Cerebellar cortex (tissue), 1 donor: ENCODE measurements at regions not wholly inside any gene's neighbourhood (a gene's known extent, or its start where the extent isn't known, plus 50 kb on each side); places are given as distances from the start of the nearest gene placed in this dataset.

Experiments used
- DNase-seq: peaks from one replicate; pipeline ENCODE4 v3.0.0-alpha.2; 2015; ENCODE audit warnings: low spot score

DNA sequence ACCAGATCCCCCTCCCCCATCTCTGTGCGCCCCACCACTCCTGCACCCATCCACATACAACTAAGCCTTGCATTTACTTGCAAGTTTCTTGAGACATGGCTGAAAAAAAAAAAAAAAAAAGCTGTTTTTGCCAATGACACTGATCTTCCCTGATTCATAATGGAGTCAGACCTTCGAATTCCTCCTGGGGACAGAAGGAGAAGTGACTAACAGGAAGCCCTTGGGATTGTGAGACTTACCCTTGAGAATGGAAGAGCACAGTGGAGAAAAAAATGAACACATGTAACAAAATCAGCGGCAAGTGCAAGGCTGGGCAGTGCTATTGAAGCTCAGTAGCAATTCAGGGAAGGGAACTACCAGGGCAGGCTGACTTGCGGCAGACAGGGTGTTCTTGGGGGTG lies 288.4 kb downstream of the BCOR start:
- DNase-seq = no peak

DNA sequence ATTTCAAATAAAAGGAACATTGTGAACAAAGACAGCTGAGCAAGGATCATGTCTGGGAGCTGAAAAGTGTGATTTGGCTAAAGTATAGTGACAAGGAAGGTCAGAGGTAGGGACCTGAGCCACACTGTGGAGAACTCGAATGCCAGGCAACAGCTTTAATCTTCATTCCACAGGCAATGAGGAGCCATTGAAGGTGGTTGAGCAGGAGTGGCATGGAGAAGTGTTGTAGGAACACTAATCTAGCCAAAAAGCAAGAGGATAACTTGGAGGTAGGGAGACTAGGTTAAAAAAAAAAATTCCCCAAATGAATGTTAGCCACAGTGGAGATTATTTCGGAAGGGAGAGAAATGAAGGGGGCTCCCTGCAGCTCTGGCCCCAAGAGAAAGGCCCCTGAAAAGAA lies 286.9 kb downstream of the BCOR start:
- DNase-seq = no peak

DNA sequence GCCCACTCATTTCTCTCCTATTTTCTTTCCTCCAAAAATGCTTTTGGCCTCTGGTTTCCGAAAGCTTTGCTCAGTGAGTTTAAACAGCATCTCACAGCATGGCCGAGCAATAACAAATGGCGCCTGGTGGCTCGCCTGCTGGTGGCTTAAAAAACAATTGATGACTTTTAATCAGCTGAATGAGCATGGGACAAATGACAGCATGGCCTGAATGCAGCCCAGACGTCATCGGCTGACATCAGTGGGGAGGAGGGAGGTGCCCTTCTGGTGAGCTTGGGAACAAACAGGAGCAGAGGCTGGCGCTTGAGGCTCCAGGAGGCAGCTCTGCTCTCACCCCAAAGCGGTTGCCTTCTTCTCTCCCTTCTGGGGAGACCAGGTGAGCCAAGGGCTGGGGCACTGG lies 286.4 kb downstream of the BCOR start:
- peak; percentile 16 for DNase-seq

GRCh38 chrX:39813631-39814277 lies 284.0 kb downstream of the BCOR start:
- DNase-seq = peak; percentile 86

DNA sequence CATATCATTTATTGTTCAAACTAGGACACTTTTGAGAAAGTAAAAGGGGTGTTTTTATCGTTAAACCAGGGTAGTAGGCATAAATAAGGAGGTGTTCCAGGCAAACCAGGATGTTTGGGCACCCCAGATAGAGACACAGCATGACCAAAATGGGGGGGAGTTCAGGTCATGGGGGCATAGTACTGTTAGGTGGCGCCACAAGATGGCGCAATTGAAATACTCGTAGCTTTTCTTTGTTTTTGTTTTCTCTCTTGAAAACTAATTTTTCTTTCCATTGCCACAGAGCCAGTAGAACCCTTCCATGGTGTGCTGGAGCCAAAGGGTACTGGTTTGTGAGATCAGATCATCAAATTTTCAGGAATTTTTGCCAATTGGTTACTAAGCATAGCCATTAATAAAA lies 283.4 kb downstream of the BCOR start:
- peak; percentile 12 for DNase-seq

DNA sequence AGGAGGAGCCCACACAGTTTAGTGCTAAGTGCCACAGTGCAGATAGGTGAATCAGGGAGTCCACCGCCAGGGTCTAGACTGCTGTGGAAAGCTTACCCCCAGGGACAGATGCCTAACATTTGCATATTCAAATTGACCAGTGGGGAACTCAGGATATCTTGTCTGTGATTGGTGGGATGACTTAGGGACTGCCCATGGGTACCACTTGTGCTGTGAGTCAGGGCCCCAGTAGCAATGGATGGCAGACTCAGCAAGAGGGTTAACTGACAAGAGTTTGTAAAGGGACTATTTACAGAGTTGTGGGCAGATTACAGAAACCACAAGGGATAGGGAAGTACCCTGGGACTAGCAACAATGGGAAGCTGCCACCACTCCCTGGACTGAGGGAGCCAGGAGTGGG lies 282.1 kb downstream of the BCOR start:
- no peak for DNase-seq

- no peak for DNase-seq
Observed at GRCh38 chrX:39816871-39817731, 280.7 kb downstream of the BCOR start.

GRCh38 chrX:39817754-39818470 lies 279.8 kb downstream of the BCOR start:
- no peak for DNase-seq

DNA sequence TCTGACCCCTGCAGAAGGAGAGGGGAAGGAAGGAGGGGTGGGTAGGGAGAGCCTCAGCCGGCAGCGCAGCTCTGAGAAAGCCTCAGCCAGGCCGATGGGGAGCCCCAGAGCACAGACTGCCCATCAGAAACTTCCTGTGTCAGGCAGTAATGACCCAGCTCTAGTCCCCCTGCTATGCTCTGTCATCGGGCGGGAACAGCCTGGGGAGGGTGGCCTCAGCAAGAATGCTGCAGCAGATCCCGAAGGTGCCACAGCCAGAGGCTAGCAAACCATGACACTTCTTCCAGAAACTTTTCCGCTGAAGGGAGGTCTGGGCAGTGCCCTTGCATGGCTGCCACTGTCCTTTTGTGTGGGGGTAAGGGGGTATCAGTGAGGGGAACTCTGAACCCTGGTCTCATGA lies 279.0 kb downstream of the BCOR start:
- DNase-seq = no peak

DNA sequence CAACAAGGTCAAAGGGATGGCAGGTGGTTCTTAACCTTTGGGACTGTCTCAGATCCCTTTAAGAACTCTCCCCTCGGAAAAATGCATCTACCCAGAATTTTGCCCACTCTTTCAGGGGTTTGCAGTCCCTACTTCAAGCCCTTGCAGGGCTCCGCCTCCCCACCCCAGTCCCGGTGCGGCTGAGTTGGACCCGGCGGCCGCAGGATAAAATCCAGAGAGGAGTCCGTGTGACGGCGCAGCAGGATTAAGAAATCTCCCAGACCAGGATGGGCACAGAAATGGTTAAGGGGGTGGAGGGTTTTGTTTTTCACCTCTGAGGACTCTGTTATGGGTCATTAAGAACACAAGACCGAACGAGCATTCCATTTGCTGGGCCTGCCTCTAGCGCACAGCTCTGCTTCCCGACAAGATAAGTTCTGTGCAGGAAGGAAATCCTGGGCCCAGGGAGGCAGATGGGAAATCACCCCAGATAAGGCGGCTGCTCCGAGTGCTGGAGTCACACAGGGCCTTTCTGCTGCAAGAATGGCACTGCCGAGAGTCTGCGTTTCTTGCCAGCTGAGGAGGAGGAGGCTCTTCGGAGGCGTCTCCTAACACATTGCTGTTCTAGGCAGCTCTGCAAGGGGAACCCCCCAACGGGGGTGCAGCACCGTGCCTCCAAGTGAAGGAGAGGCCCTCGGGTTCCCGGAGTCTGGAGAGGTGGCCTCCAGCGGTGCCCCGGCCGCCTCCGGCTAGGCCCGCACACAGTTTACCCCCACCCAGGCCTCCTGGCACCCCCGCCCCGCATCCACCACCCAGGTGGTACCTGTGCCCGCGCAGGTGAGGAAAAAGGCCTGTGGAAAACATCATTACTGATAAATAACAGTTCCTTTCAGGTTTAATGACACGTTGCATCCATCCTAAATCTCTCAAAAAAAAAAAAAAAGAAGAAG lies 277.6 kb downstream of the BCOR start:
- no peak for DNase-seq

DNA sequence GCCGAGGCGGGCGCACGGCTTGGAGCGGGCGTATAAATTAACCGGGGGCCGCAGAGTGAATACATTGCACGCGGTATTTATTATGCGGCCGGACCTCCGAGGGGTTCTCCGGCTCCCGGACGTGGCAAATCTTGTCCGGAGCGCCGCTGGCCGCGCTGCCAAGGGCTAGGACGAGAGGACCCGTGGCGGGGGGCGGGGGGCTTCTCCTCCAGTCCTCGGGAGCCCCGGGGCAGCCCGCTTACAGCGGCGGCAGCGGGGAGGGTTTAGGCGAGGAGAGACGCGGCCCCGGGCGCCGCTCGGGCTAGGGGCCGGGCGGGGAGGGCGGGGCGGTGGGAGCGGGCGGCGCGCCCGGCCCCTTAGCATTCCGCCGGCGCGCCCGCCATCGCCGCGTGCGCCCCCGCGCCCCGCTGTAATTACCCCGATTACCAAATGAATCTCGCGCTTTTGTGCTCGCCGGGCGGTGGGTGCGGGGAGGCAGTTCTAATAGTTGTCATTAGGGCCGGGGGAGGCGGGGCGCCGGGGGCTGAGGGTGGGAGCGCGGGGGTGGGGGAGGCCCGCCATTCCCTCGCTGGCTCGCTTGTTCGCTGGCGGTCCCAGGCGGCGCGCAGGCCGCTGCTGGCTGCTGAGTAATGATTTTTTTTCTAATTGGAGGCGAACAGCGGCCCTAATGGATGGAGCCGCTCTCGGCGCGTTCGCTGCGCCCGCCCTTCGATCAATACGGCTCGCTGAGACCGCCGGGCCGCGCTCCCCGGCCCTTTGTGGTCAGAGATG lies 276.6 kb downstream of the BCOR start:
- DNase-seq = no peak

DNA sequence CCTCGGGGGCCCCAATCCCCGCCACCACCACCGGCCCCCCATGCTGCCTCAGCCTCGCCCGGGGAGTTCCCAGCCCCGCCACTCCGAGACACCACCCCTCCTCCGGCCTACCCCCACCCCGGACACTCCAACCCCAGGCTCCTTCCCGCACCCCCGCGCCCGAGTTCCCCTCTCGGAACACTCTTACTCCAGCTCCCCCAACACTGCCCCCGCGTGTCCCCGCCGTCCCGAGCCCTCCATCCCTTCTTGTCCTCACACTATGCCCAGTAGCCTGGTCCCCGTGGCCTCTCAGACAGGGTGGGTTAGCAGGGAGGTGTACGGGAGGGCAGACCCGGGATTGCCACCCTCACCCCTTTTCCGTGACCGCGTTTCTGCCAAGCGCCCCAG lies 276.1 kb downstream of the BCOR start:
- DNase-seq = no peak

DNA sequence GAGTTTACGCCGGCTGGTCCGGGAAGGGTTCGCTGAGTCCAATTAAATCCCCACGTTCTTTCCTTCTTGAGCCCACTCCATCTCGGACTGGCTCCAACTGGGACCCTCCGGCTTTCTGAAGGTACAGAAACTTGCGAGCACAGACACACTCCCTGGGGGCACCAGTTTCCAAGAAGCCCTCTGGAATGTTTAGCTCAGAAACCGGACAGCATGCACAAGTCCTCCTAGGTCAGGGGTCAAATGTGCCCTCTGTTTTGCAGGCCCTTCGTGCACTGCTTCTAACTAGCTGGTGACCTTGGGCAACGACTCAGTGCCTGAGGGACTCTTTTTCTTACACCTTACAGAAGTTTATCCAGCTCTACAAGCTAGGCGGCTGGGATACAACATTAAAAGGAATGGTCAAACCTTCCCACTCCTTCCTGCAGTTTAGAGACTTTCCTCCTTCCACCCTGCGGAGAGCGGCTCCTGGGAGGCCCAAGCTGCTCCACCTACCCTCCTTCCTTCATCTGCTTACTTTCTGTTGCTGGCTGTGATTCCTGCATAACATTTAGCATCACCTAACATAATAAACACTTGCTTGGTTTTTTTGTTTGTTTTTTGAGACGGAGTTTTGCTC lies 275.5 kb downstream of the BCOR start:
- no peak for DNase-seq

- DNase-seq = no peak
Observed at GRCh38 chrX:39823424-39823823, 274.3 kb downstream of the BCOR start.

DNA sequence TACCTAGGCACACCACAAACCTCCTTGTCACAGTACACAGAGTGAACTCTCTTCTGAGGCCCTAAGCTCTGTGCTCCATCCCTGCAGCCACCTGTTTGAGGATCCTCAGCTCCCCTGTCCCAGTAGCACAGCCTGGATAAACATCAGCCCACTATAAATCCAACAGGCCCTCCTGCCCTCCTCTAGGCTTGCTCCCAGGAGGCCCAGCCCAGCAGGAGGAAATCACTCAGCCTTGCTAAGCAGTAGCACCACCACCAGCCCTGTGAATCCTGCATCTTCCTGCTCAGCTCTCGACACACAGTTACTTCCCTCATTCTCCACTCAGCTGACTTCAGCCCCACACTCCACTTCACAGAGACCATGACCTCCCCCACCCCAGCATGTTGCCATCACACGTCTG lies 273.9 kb downstream of the BCOR start:
- DNase-seq = no peak

DNA sequence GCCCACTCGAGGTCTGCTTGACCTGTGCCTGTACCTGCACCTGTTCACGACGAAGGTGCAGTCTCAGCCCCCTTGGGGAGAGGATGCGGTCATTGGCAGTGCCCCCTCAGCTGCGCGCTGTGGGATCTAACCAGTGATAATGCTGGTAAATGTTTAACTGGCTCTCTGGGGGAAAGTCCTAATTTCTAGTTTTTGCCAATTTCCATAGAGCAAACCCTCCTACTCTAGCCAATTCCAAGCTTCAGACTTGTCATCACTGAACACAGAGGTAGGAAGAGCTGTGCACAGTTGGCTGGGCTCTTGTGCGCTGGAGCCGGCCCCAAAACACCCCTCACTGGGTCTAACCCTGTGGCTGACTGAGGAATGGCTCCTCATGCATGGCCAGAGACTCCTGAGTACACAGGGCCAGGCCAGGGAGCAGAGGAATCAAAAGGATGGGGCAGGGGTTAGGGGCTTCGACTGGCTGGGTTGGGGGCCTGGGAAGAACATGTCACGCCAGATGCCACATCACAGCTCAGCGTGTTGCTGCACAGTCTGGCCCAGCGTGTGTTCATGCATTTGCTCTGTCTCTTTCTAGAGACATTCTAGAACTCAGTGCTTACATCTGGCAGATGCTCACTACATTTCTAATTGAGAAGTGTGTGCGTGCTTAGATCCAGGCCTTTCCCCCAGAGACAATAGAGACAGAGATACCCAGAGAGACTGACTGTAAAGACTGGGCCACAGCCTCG lies 270.8 kb downstream of the BCOR start:
- DNase-seq = no peak

- DNase-seq = no peak
Observed at GRCh38 chrX:39827951-39828350, 269.8 kb downstream of the BCOR start.

GRCh38 chrX:39828971-39829370 lies 268.8 kb downstream of the BCOR start:
- DNase-seq = no peak

DNA sequence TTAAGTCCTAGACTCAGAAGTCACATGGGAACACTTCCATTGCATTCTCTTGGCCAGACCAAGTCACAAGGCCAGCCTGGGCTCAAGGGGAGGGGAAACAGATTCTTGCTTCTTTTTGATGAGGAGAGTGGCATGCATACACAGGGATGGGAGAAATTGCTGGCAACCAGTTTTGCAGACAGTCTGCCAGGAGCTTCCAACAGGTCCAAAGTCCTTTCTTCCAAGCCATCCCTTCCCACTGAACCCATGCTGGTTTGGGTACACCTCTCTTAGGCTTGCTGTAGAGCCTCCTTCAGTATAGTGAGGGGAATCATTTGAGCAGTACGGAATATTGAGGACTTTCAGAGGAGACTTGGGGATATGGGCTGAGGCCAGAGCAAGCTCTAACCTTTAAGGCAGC lies 267.8 kb downstream of the BCOR start:
- no peak for DNase-seq

- no peak for DNase-seq
Observed at GRCh38 chrX:39830414-39830813, 267.3 kb downstream of the BCOR start.
